ENCODE measurements at regions not wholly inside any gene's neighbourhood (a gene's known extent, or its start where the extent isn't known, plus 50 kb on each side); places are given as distances from the start of the nearest gene placed in this dataset.

DNA sequence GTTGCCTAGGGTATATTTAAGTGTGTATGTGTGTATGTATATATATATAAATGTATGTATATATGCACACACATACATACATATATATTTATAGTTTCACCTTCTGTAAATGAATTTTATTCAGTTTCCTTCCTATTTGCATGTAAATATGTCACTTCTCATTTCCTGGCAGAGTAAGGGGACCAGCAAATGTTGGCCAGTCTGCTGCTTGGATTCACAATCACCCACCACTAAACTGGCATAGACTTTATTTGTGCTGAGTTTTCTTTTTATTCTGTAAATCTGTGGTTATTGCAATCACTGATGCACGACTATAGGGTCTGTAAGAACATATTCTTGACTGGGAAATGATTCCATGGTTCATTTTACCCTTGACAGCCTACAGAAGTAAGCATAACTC lies 640.4 kb upstream of the FAM98A start:
- Histone ChIP-seq H3K4me3 (replicated peaks in 1 of 3; ENCODE audit: low read depth in 2 of 3, low read length in 3 of 3) (no peak overlapping the region), H4K20me1 (ENCODE audit: insufficient read depth, low read length) (no peaks in the 10 kb centered on the region), H3K79me2 (ENCODE audit: insufficient read depth, low read length) (no peaks in the 10 kb centered on the region), H3K9me3 (replicated peaks in 1 of 2; ENCODE audit: control insufficient read depth in 1 of 2, insufficient read depth in 1 of 2, low read length in 2 of 2) (peaks cover 7 to 8% of the 10 kb centered on the region in 2 donors), H3K36me3 (replicated peaks in 1 of 2; ENCODE audit: control insufficient read depth in 1 of 2, insufficient read depth in 2 of 2, low read length in 2 of 2) (no peaks in the 10 kb centered on the region), H3K4me1 (ENCODE audit: control insufficient read depth in 1 of 2, insufficient read depth in 2 of 2, low read length in 2 of 2) (no peaks in the 10 kb centered on the region), H3K27me3 (ENCODE audit: control insufficient read depth in 2 of 2, insufficient read depth in 2 of 2, low read length in 2 of 2) (no peaks in the 10 kb centered on the region), H3K4me2 (replicated peaks; ENCODE audit: extremely low read depth, low read length, poor library complexity, severe bottlenecking) (no peak overlapping the region), H3K27ac (ENCODE audit: low read depth in 1 of 2, low read length in 2 of 2) (no peak overlapping the region), H3K9ac (ENCODE audit: insufficient read depth, low read length, poor library complexity, severe bottlenecking) (no peak overlapping the region), H2AFZ (ENCODE audit: insufficient read depth, low read depth, low read length, poor library complexity, severe bottlenecking) (no peak overlapping the region)
- no CpG with 5 or more reads among the region's 1 CpG for WGBS (ENCODE audit: insufficient coverage)
- Mint-ChIP-seq H3K27me3 (ENCODE audit: low read depth in 3 of 3) (peaks cover 0 to 2% (median 0%) of the 10 kb centered on the region in 3 donors), H3K4me3 (no peak overlapping the region), H3K4me1 (no peaks in the 10 kb centered on the region), H3K9me3 (peaks cover 0 to 16% (median 7%) of the 10 kb centered on the region in 7 donors), H3K36me3 (no peaks in the 10 kb centered on the region), H3K27ac (no peak overlapping the region)
- intact Hi-C loops (cut with micrococcal nuclease) = no loop called here
- TF ChIP-seq, protein P1, sequence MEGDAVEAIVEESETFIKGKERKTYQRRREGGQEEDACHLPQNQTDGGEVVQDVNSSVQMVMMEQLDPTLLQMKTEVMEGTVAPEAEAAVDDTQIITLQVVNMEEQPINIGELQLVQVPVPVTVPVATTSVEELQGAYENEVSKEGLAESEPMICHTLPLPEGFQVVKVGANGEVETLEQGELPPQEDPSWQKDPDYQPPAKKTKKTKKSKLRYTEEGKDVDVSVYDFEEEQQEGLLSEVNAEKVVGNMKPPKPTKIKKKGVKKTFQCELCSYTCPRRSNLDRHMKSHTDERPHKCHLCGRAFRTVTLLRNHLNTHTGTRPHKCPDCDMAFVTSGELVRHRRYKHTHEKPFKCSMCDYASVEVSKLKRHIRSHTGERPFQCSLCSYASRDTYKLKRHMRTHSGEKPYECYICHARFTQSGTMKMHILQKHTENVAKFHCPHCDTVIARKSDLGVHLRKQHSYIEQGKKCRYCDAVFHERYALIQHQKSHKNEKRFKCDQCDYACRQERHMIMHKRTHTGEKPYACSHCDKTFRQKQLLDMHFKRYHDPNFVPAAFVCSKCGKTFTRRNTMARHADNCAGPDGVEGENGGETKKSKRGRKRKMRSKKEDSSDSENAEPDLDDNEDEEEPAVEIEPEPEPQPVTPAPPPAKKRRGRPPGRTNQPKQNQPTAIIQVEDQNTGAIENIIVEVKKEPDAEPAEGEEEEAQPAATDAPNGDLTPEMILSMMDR (IDR thresholded peaks at IDR 0.05) = no peak
- no peak for DNase-seq

DNA sequence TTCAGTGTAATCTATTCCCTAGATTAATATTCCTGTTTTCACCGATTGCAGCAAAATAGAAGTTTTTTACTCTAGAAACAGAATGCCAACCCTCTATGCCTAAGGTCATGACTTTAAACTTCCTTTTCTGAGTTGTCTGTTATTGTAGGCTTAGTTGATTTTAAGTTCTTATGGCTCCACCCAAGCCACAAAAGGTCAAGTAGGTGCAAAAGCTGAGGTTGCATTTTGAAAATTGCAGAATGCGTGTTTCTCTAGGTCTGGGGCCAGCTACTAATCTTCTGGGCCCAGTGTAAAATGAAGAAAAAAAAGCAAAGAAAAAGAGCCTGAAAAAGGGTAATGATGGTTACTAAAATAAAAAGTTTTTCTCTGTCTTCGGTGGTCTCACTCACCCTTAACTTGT lies 635.7 kb upstream of the FAM98A start:
- no peak overlapping the region for H3K9ac ChIP-seq (ENCODE audit: insufficient read depth, low read length, poor library complexity, severe bottlenecking)
- no peaks in the 10 kb centered on the region for H3K4me1 ChIP-seq (ENCODE audit: control insufficient read depth in 1 of 2, insufficient read depth in 2 of 2, low read length in 2 of 2)
- no peak overlapping the region for H3K27ac ChIP-seq (ENCODE audit: low read depth in 1 of 2, low read length in 2 of 2)
- no peak overlapping the region for H3K4me3 ChIP-seq (replicated peaks in 1 of 3; ENCODE audit: low read depth in 2 of 3, low read length in 3 of 3)
- intact Hi-C loops (cut with micrococcal nuclease) = no loop called here
- no peak for DNase-seq
- H2AFZ ChIP-seq (ENCODE audit: insufficient read depth, low read depth, low read length, poor library complexity, severe bottlenecking) = no peak overlapping the region
- no peaks in the 10 kb centered on the region for H3K79me2 ChIP-seq (ENCODE audit: insufficient read depth, low read length)
- H3K27me3 ChIP-seq (ENCODE audit: control insufficient read depth in 2 of 2, insufficient read depth in 2 of 2, low read length in 2 of 2) = no peaks in the 10 kb centered on the region
- H3K4me3 Mint-ChIP-seq = no peak overlapping the region
- H3K9me3 Mint-ChIP-seq = peaks cover 0 to 12% (median 6%) of the 10 kb centered on the region in 7 donors
- peaks cover 7 to 8% of the 10 kb centered on the region in 2 donors for H3K9me3 ChIP-seq (replicated peaks in 1 of 2; ENCODE audit: control insufficient read depth in 1 of 2, insufficient read depth in 1 of 2, low read length in 2 of 2)
- no peaks in the 10 kb centered on the region for H3K36me3 Mint-ChIP-seq
- no peak overlapping the region for H3K4me2 ChIP-seq (replicated peaks; ENCODE audit: extremely low read depth, low read length, poor library complexity, severe bottlenecking)
- no peak overlapping the region for H3K27ac Mint-ChIP-seq
- TF ChIP-seq, protein P1 (IDR thresholded peaks at IDR 0.05) = no peak
- no peaks in the 10 kb centered on the region for H3K4me1 Mint-ChIP-seq
- no peaks in the 10 kb centered on the region for H3K27me3 Mint-ChIP-seq (ENCODE audit: low read depth in 3 of 3)
- no CpG with 5 or more reads among the region's 3 CpGs for WGBS (ENCODE audit: insufficient coverage)
- H4K20me1 ChIP-seq (ENCODE audit: insufficient read depth, low read length) = no peaks in the 10 kb centered on the region
- no peaks in the 10 kb centered on the region for H3K36me3 ChIP-seq (replicated peaks in 1 of 2; ENCODE audit: control insufficient read depth in 1 of 2, insufficient read depth in 2 of 2, low read length in 2 of 2)

Measured in CD14-positive monocyte (primary cell).